Inflammatory macrophage (primary cell): ENCODE measurements at regions not wholly inside any gene's neighbourhood (a gene's known extent, or its start where the extent isn't known, plus 50 kb on each side); places are given as distances from the start of the nearest gene placed in this dataset.

Experiments used
- DNase-seq, 2 donors: peaks; one replicate each; pipeline ENCODE4 v3.0.0-alpha.2; 2020 to 2022

- no peak for DNase-seq
Observed at GRCh38 chr2:120401275-120402066, 55.5 kb downstream of the INHBB start.

GRCh38 chr2:120402067-120402433 is 56.1 kb downstream of the INHBB start:
- no peak for DNase-seq

GRCh38 chr2:120402508-120402907 is 56.6 kb downstream of the INHBB start:
- DNase-seq = no peak

- no peak for DNase-seq
Observed at GRCh38 chr2:120403261-120403660, 57.3 kb downstream of the INHBB start.

GRCh38 chr2:120403676-120404075 is 57.7 kb downstream of the INHBB start:
- no peak for DNase-seq

- no peak for DNase-seq
Observed at GRCh38 chr2:120404274-120404673, 58.3 kb downstream of the INHBB start.

- DNase-seq = no peak
Observed at GRCh38 chr2:120404941-120405758, 59.2 kb downstream of the INHBB start.

- DNase-seq = no peak
Observed at GRCh38 chr2:120405759-120406099, 59.8 kb downstream of the INHBB start.

- DNase-seq = no peak
Observed at GRCh38 chr2:120406566-120406965, 60.6 kb downstream of the INHBB start.

GRCh38 chr2:120410487-120410886 is 64.6 kb downstream of the INHBB start:
- no peak for DNase-seq

- no peak for DNase-seq
Observed at GRCh38 chr2:120415060-120415459, 69.1 kb downstream of the INHBB start.

- no peak for DNase-seq
Observed at GRCh38 chr2:120415728-120416509, 70.0 kb downstream of the INHBB start.

GRCh38 chr2:120418174-120418787 is 72.3 kb downstream of the INHBB start:
- DNase-seq = no peak

GRCh38 chr2:120419073-120419472 is 73.1 kb downstream of the INHBB start:
- DNase-seq = no peak

GRCh38 chr2:120419955-120420354 is 74.0 kb downstream of the INHBB start:
- no peak for DNase-seq

- no peak for DNase-seq
Observed at GRCh38 chr2:120421126-120421829, 75.3 kb downstream of the INHBB start.

- no peak for DNase-seq
Observed at GRCh38 chr2:120421830-120422175, 75.9 kb downstream of the INHBB start.

GRCh38 chr2:120422465-120423160 is 76.7 kb downstream of the INHBB start:
- DNase-seq = no peak

GRCh38 chr2:120423167-120423943 is 77.4 kb downstream of the INHBB start:
- no peak for DNase-seq

- DNase-seq = no peak
Observed at GRCh38 chr2:120424274-120424796, 78.4 kb downstream of the INHBB start.

- DNase-seq = no peak
Observed at GRCh38 chr2:120425014-120425413, 79.1 kb downstream of the INHBB start.
